WTC11 (cell line): ENCODE measurements at regions not wholly inside any gene's neighbourhood (a gene's known extent, or its start where the extent isn't known, plus 50 kb on each side); places are given as distances from the start of the nearest gene placed in this dataset.

Experiments
- AFF4 ChIP-seq: sonication (generic); formaldehyde crosslinking; IDR thresholded peaks from 2 replicates; pipeline ENCODE4 v1.8.1; 2023; ENCODE audit warnings: mild to moderate bottlenecking, missing genetic modification reagents, borderline replicate concordance
- ARID4B ChIP-seq: sonication (generic); formaldehyde crosslinking; IDR thresholded peaks from 2 replicates; pipeline ENCODE4 v1.8.0; 2023; ENCODE audit warnings: missing genetic modification reagents, mild to moderate bottlenecking, borderline replicate concordance
- ATF2 ChIP-seq: sonication (generic); formaldehyde crosslinking; IDR thresholded peaks from 2 replicates; pipeline ENCODE4 v1.8.1; 2022; ENCODE audit warnings: low read depth, missing genetic modification reagents, borderline replicate concordance
- CREB1 ChIP-seq: sonication (generic); formaldehyde crosslinking; IDR thresholded peaks from 2 replicates; pipeline ENCODE4 v1.8.0; 2023; ENCODE audit warnings: mild to moderate bottlenecking, missing genetic modification reagents
- CREM ChIP-seq: sonication (generic); formaldehyde crosslinking; IDR thresholded peaks from 2 replicates; pipeline ENCODE4 v1.8.1; 2022; ENCODE audit warnings: mild to moderate bottlenecking, missing genetic modification reagents, moderate library complexity
- CTCF ChIP-seq: fragments of 200-600 bp; IDR thresholded peaks from 2 replicates; pipeline ENCODE4 v1.8.0; 2022; ENCODE audit warnings: antibody characterized with exemption
- E2F1 ChIP-seq: sonication (generic); formaldehyde crosslinking; IDR thresholded peaks from 2 replicates; pipeline ENCODE4 v1.8.0; 2022; ENCODE audit warnings: mild to moderate bottlenecking, missing genetic modification reagents
- ESRRA ChIP-seq: sonication (generic); formaldehyde crosslinking; IDR thresholded peaks from 2 replicates; pipeline ENCODE4 v1.8.1; 2022; ENCODE audit warnings: mild to moderate bottlenecking, missing genetic modification reagents, borderline replicate concordance
- JUN ChIP-seq: sonication (generic); formaldehyde crosslinking; IDR thresholded peaks from 2 replicates; pipeline ENCODE4 v1.8.0; 2023; ENCODE audit warnings: mild to moderate bottlenecking, missing genetic modification reagents
- MXD4 ChIP-seq: fragments of 250-450 bp; sonication (Bioruptor Pico); IDR thresholded peaks from 2 replicates; pipeline ENCODE4 v1.8.0; 2021; ENCODE audit warnings: mild to moderate bottlenecking, moderate library complexity, borderline replicate concordance
- NR2C2 ChIP-seq: sonication (generic); formaldehyde crosslinking; IDR thresholded peaks from 2 replicates; pipeline ENCODE4 v1.8.0; 2022; ENCODE audit warnings: mild to moderate bottlenecking, missing genetic modification reagents
- SMAD3 ChIP-seq: sonication (generic); formaldehyde crosslinking; IDR thresholded peaks from 2 replicates; pipeline ENCODE4 v1.8.0; 2022; ENCODE audit warnings: missing genetic modification reagents, mild to moderate bottlenecking, borderline replicate concordance
- SOX15 ChIP-seq: fragments of 250-450 bp; sonication (Bioruptor Pico); IDR thresholded peaks from 2 replicates; pipeline ENCODE4 v1.9.0; 2021; ENCODE audit warnings: mild to moderate bottlenecking
- ZBTB43 ChIP-seq: sonication (generic); formaldehyde crosslinking; IDR thresholded peaks from 2 replicates; pipeline ENCODE4 v1.8.1; 2023; ENCODE audit warnings: mild to moderate bottlenecking, missing genetic modification reagents

- TF ChIP-seq CTCF: no peak
- TF ChIP-seq AFF4 (CRISPR knock-in tag): no peak
- TF ChIP-seq CREM (CRISPR knock-in tag): no peak
- TF ChIP-seq ZBTB43 (CRISPR knock-in tag): no peak
- TF ChIP-seq SOX15: no peak
- TF ChIP-seq MXD4: no peak
- no peak for TF ChIP-seq NR2C2 (CRISPR knock-in tag)
- no peak for TF ChIP-seq CREB1
- TF ChIP-seq SMAD3 (CRISPR knock-in tag): no peak
- TF ChIP-seq ESRRA (CRISPR knock-in tag): no peak
- no peak for TF ChIP-seq ARID4B (CRISPR knock-in tag)
- no peak for TF ChIP-seq ATF2 (CRISPR knock-in tag)
- no peak for TF ChIP-seq JUN (CRISPR knock-in tag)
- no peak for TF ChIP-seq E2F1 (CRISPR knock-in tag)
Measured at GRCh38 chr14:66117600-66117999, 368.6 kb upstream of the CCDC196 start.
